ENCODE measurements at regions not wholly inside any gene's neighbourhood (a gene's known extent, or its start where the extent isn't known, plus 50 kb on each side); places are given as distances from the start of the nearest gene placed in this dataset.
A peak's percentile ranks its signal among the peaks of the same experiment; 100 is the strongest.

- peaks cover 6% of the 10 kb centered on the region for H3K27me3 Mint-ChIP-seq (ENCODE audit: low read depth)
- H3K4me3 Mint-ChIP-seq (ENCODE audit: low read depth), result no peak overlapping the region
- no peaks in the 10 kb centered on the region for H3K4me1 Mint-ChIP-seq (ENCODE audit: low read depth)
- H3K36me3 Mint-ChIP-seq (ENCODE audit: low read depth), result no peaks in the 10 kb centered on the region
- intact Hi-C loops (cut with micrococcal nuclease), result no loop called here
- H3K27ac Mint-ChIP-seq, result no peak overlapping the region
- DNase-seq (ENCODE audit: low spot score), result no peak
- no peaks in the 10 kb centered on the region for H3K9me3 Mint-ChIP-seq
Observed at GRCh38 chr2:106572541-106573450, 85.6 kb downstream of the CD8B2 start.

GRCh38 chr2:106573773-106574172 lies 86.6 kb downstream of the CD8B2 start:
- no peak for DNase-seq (ENCODE audit: low spot score)
- intact Hi-C loops (cut with micrococcal nuclease), result no loop called here
- no peaks in the 10 kb centered on the region for H3K36me3 Mint-ChIP-seq (ENCODE audit: low read depth)
- peaks cover 16% of the 10 kb centered on the region for H3K27me3 Mint-ChIP-seq (ENCODE audit: low read depth)
- no peak overlapping the region for H3K4me3 Mint-ChIP-seq (ENCODE audit: low read depth)
- no peaks in the 10 kb centered on the region for H3K9me3 Mint-ChIP-seq
- no peak overlapping the region for H3K27ac Mint-ChIP-seq
- no peaks in the 10 kb centered on the region for H3K4me1 Mint-ChIP-seq (ENCODE audit: low read depth)

GRCh38 chr2:106575955-106576354 lies 88.8 kb downstream of the CD8B2 start:
- intact Hi-C loops (cut with micrococcal nuclease), result no loop called here
- H3K4me3 Mint-ChIP-seq (ENCODE audit: low read depth), result no peak overlapping the region

GRCh38 chr2:106577255-106577651 lies 90.1 kb downstream of the CD8B2 start:
- no peak for DNase-seq (ENCODE audit: low spot score)
- Mint-ChIP-seq H3K4me3 (ENCODE audit: low read depth) (no peak overlapping the region), H3K27ac (no peak overlapping the region), H3K4me1 (ENCODE audit: low read depth) (peaks cover 8% of the 10 kb centered on the region), H3K9me3 (no peaks in the 10 kb centered on the region), H3K27me3 (ENCODE audit: low read depth) (peaks cover 30% of the 10 kb centered on the region), H3K36me3 (ENCODE audit: low read depth) (no peaks in the 10 kb centered on the region)
- intact Hi-C loops (cut with micrococcal nuclease), result no loop called here

More at GRCh38 chr2:106575955-106576354, 88.8 kb downstream of the CD8B2 start:
- Mint-ChIP-seq H3K27ac (no peak overlapping the region), H3K36me3 (ENCODE audit: low read depth) (no peaks in the 10 kb centered on the region), H3K27me3 (ENCODE audit: low read depth) (peaks cover 25% of the 10 kb centered on the region), H3K4me1 (ENCODE audit: low read depth) (no peaks in the 10 kb centered on the region), H3K9me3 (no peaks in the 10 kb centered on the region)
- DNase-seq (ENCODE audit: low spot score), result no peak

- H3K4me3 Mint-ChIP-seq (ENCODE audit: low read depth), result no peak overlapping the region
- H3K36me3 Mint-ChIP-seq (ENCODE audit: low read depth), result no peaks in the 10 kb centered on the region
- no peaks in the 10 kb centered on the region for H3K9me3 Mint-ChIP-seq
- no peak for DNase-seq (ENCODE audit: low spot score)
- intact Hi-C loops (cut with micrococcal nuclease), result no loop called here
- H3K4me1 Mint-ChIP-seq (ENCODE audit: low read depth), result peaks cover 13% of the 10 kb centered on the region
- no peak overlapping the region for H3K27ac Mint-ChIP-seq
- peaks cover 36% of the 10 kb centered on the region for H3K27me3 Mint-ChIP-seq (ENCODE audit: low read depth)
Observed at GRCh38 chr2:106579750-106580197, 92.6 kb downstream of the CD8B2 start.

GRCh38 chr2:106580241-106580640 lies 93.1 kb downstream of the CD8B2 start:
- Mint-ChIP-seq H3K4me1 (ENCODE audit: low read depth) (peaks cover 13% of the 10 kb centered on the region), H3K27me3 (ENCODE audit: low read depth) (peaks cover 40% of the 10 kb centered on the region), H3K4me3 (ENCODE audit: low read depth) (no peak overlapping the region), H3K36me3 (ENCODE audit: low read depth) (no peaks in the 10 kb centered on the region), H3K9me3 (no peaks in the 10 kb centered on the region), H3K27ac (no peak overlapping the region)
- intact Hi-C loops (cut with micrococcal nuclease), result no loop called here
- DNase-seq (ENCODE audit: low spot score), result no peak

- Mint-ChIP-seq H3K27me3 (ENCODE audit: low read depth) (peaks cover 41% of the 10 kb centered on the region), H3K36me3 (ENCODE audit: low read depth) (no peaks in the 10 kb centered on the region), H3K9me3 (no peaks in the 10 kb centered on the region), H3K4me3 (ENCODE audit: low read depth) (peak overlapping the region; percentile 80), H3K27ac (no peak overlapping the region), H3K4me1 (ENCODE audit: low read depth) (peaks cover 13% of the 10 kb centered on the region)
- intact Hi-C loops (cut with micrococcal nuclease), result no loop called here
- DNase-seq (ENCODE audit: low spot score), result no peak
Observed at GRCh38 chr2:106581328-106581727, 94.2 kb downstream of the CD8B2 start.

- no peak for DNase-seq (ENCODE audit: low spot score)
- peaks cover 41% of the 10 kb centered on the region for H3K27me3 Mint-ChIP-seq (ENCODE audit: low read depth)
- peak overlapping the region; percentile 80 for H3K4me3 Mint-ChIP-seq (ENCODE audit: low read depth)
- intact Hi-C loops (cut with micrococcal nuclease), result no loop called here
- no peaks in the 10 kb centered on the region for H3K9me3 Mint-ChIP-seq
- no peaks in the 10 kb centered on the region for H3K36me3 Mint-ChIP-seq (ENCODE audit: low read depth)
- H3K27ac Mint-ChIP-seq, result no peak overlapping the region
- peaks cover 13% of the 10 kb centered on the region for H3K4me1 Mint-ChIP-seq (ENCODE audit: low read depth)
Observed at GRCh38 chr2:106581755-106582147, 94.6 kb downstream of the CD8B2 start.

- Mint-ChIP-seq H3K27ac (peak overlapping the region; percentile 23), H3K27me3 (ENCODE audit: low read depth) (peaks cover 41% of the 10 kb centered on the region), H3K36me3 (ENCODE audit: low read depth) (no peaks in the 10 kb centered on the region), H3K4me1 (ENCODE audit: low read depth) (peaks cover 13% of the 10 kb centered on the region), H3K9me3 (no peaks in the 10 kb centered on the region), H3K4me3 (ENCODE audit: low read depth) (peak overlapping the region; percentile 80)
- DNase-seq (ENCODE audit: low spot score), result peak; percentile 26
- intact Hi-C loops (cut with micrococcal nuclease), result no loop called here
Observed at GRCh38 chr2:106582148-106583143, 95.3 kb downstream of the CD8B2 start.

- Mint-ChIP-seq H3K27ac (no peak overlapping the region), H3K36me3 (ENCODE audit: low read depth) (no peaks in the 10 kb centered on the region), H3K4me3 (ENCODE audit: low read depth) (no peak overlapping the region), H3K27me3 (ENCODE audit: low read depth) (peaks cover 29% of the 10 kb centered on the region), H3K9me3 (no peaks in the 10 kb centered on the region), H3K4me1 (ENCODE audit: low read depth) (peaks cover 13% of the 10 kb centered on the region)
- intact Hi-C loops (cut with micrococcal nuclease), result no loop called here
- no peak for DNase-seq (ENCODE audit: low spot score)
Observed at GRCh38 chr2:106584304-106584954, 97.3 kb downstream of the CD8B2 start.

GRCh38 chr2:106596844-106597243 lies 109.7 kb downstream of the CD8B2 start:
- no peak overlapping the region for H3K27ac Mint-ChIP-seq
- H3K27me3 Mint-ChIP-seq (ENCODE audit: low read depth), result peaks cover 9% of the 10 kb centered on the region
- H3K36me3 Mint-ChIP-seq (ENCODE audit: low read depth), result no peaks in the 10 kb centered on the region
- H3K9me3 Mint-ChIP-seq, result no peaks in the 10 kb centered on the region
- no peak overlapping the region for H3K4me3 Mint-ChIP-seq (ENCODE audit: low read depth)
- DNase-seq (ENCODE audit: low spot score), result no peak
- intact Hi-C loops (cut with micrococcal nuclease), result no loop called here
- no peaks in the 10 kb centered on the region for H3K4me1 Mint-ChIP-seq (ENCODE audit: low read depth)

GRCh38 chr2:106599540-106599939 lies 112.4 kb downstream of the CD8B2 start:
- intact Hi-C loops (cut with micrococcal nuclease), result no loop called here
- H3K4me1 Mint-ChIP-seq (ENCODE audit: low read depth), result no peaks in the 10 kb centered on the region
- DNase-seq (ENCODE audit: low spot score), result no peak
- no peak overlapping the region for H3K27ac Mint-ChIP-seq
- H3K27me3 Mint-ChIP-seq (ENCODE audit: low read depth), result peaks cover 8% of the 10 kb centered on the region
- H3K9me3 Mint-ChIP-seq, result no peaks in the 10 kb centered on the region
- H3K36me3 Mint-ChIP-seq (ENCODE audit: low read depth), result no peaks in the 10 kb centered on the region
- no peak overlapping the region for H3K4me3 Mint-ChIP-seq (ENCODE audit: low read depth)
